Astrocyte (in vitro differentiated cells and primary cell): ENCODE measurements at regions not wholly inside any gene's neighbourhood (a gene's known extent, or its start where the extent isn't known, plus 50 kb on each side); places are given as distances from the start of the nearest gene placed in this dataset.

Experiments
- DNase-seq: peaks from one replicate; pipeline ENCODE4 v3.0.0-alpha.2; 2010; ENCODE audit warnings: low read depth
- FAIRE-seq: peaks from 2 replicates; lab custom pipeline; 2011; peaks lifted over from hg19 to GRCh38; lab: Jason Lieb, UNC
- H2AFZ ChIP-seq: 2 replicates; pipeline ENCODE4 v1.6.0; 2012; ENCODE audit warnings: low read depth, low read length, inconsistent platforms
- H3K27ac ChIP-seq: 2 replicates; pipeline ENCODE4 v1.5.1; 2011; ENCODE audit warnings: low read depth, low read length, inconsistent platforms
- H3K27me3 ChIP-seq: 2 replicates; pipeline ENCODE4 v1.6.0; 2011; ENCODE audit warnings: low read length, inconsistent platforms; ENCODE audit not compliant: insufficient read depth
- H3K36me3 ChIP-seq: 2 replicates; pipeline ENCODE4 v1.5.1; 2011; ENCODE audit warnings: low read length, inconsistent platforms; ENCODE audit not compliant: insufficient read depth
- H3K4me1 ChIP-seq: 2 replicates; pipeline ENCODE4 v1.5.1; 2011; ENCODE audit warnings: low read length, inconsistent platforms; ENCODE audit not compliant: insufficient read depth
- H3K4me2 ChIP-seq: 2 replicates; pipeline ENCODE4 v1.6.0; 2012; ENCODE audit warnings: low read length, inconsistent platforms
- H3K4me3 ChIP-seq: 2 replicates; pipeline ENCODE4 v1.5.1; 2011; ENCODE audit warnings: low read depth, mild to moderate bottlenecking, low read length, inconsistent platforms; ENCODE audit not compliant: insufficient read depth
- H3K79me2 ChIP-seq: 2 replicates; pipeline ENCODE4 v1.6.0; 2012; ENCODE audit warnings: mild to moderate bottlenecking, low read length, inconsistent platforms; ENCODE audit not compliant: insufficient read depth
- H3K9ac ChIP-seq: 2 replicates; pipeline ENCODE4 v1.6.0; 2012; ENCODE audit warnings: mild to moderate bottlenecking, low read length, inconsistent platforms
- H3K9me3 ChIP-seq: 2 replicates; pipeline ENCODE4 v1.5.1; 2012; ENCODE audit warnings: low read depth, mild to moderate bottlenecking, low read length, inconsistent platforms; ENCODE audit not compliant: insufficient read depth
- H4K20me1 ChIP-seq: 2 replicates; pipeline ENCODE4 v1.6.0; 2012; ENCODE audit warnings: low read length, inconsistent platforms; ENCODE audit not compliant: insufficient read depth
- H3K27ac Mint-ChIP-seq: one replicate; pipeline ENCODE4 v1.8.0; 2021; ENCODE audit warnings: mild to moderate bottlenecking, mixed read lengths; ENCODE audit not compliant: unreplicated experiment
- H3K27me3 Mint-ChIP-seq: one replicate; pipeline ENCODE4 v1.8.0; 2021; ENCODE audit warnings: low read depth, mixed read lengths; ENCODE audit not compliant: unreplicated experiment
- H3K36me3 Mint-ChIP-seq: one replicate; pipeline ENCODE4 v1.8.0; 2021; ENCODE audit warnings: low read depth, mixed read lengths; ENCODE audit not compliant: unreplicated experiment
- H3K4me1 Mint-ChIP-seq: one replicate; pipeline ENCODE4 v1.8.0; 2021; ENCODE audit warnings: low read depth, mixed read lengths; ENCODE audit not compliant: unreplicated experiment
- H3K4me3 Mint-ChIP-seq: one replicate; pipeline ENCODE4 v1.8.0; 2021; ENCODE audit warnings: mild to moderate bottlenecking, moderate library complexity, mixed read lengths; ENCODE audit not compliant: unreplicated experiment
- H3K9me3 Mint-ChIP-seq: one replicate; pipeline ENCODE4 v1.8.0; 2021; ENCODE audit warnings: mild to moderate bottlenecking, mixed read lengths; ENCODE audit not compliant: unreplicated experiment
- EZH2 ChIP-seq: IDR thresholded peaks from 2 replicates; pipeline ENCODE4 v1.6.1; 2012; ENCODE audit warnings: mild to moderate bottlenecking, low read length, inconsistent platforms; ENCODE audit not compliant: insufficient read depth
- TF ChIP-seq, protein P1 (sequence below): IDR thresholded peaks from 2 replicates; pipeline ENCODE4 v1.5.1; 2011; ENCODE audit warnings: low read depth, mild to moderate bottlenecking, inconsistent platforms, low read length, moderate library complexity; ENCODE audit not compliant: insufficient read depth

DNA sequence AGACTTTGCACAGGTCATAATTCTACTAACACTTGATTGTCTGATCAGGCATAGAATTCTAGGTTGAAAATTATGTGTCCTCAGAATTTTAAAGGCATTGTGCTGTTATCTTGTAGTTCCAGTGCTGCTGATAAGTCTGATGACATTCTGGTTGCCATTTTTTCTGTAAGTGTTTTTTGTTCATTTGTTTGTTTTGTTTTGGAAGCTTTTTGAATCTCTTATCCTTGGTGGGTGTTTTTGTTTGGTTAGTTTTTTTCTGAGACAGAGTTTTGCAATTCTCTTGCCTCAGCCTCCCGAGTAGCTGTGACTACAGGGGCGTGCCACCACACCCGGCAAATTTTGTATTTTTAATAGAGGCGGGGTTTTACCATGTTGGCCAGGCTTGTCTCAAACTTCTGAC lies 178.9 kb downstream of the CCDC71L start:
- no peak overlapping the region for H3K4me3 ChIP-seq
- Mint-ChIP-seq H3K36me3 (no peaks in the 10 kb centered on the region), H3K9me3 (no peaks in the 10 kb centered on the region), H3K4me1 (peaks cover 16% of the 10 kb centered on the region), H3K4me3 (no peak overlapping the region), H3K27me3 (peaks cover 3% of the 10 kb centered on the region), H3K27ac (no peak overlapping the region)
- no peaks in the 10 kb centered on the region for H3K79me2 ChIP-seq
- no peak overlapping the region for H3K4me2 ChIP-seq
- H4K20me1 ChIP-seq: no peaks in the 10 kb centered on the region
- DNase-seq (no peak), FAIRE-seq (no peak)
- TF ChIP-seq EZH2: no peak
- TF ChIP-seq, protein P1, sequence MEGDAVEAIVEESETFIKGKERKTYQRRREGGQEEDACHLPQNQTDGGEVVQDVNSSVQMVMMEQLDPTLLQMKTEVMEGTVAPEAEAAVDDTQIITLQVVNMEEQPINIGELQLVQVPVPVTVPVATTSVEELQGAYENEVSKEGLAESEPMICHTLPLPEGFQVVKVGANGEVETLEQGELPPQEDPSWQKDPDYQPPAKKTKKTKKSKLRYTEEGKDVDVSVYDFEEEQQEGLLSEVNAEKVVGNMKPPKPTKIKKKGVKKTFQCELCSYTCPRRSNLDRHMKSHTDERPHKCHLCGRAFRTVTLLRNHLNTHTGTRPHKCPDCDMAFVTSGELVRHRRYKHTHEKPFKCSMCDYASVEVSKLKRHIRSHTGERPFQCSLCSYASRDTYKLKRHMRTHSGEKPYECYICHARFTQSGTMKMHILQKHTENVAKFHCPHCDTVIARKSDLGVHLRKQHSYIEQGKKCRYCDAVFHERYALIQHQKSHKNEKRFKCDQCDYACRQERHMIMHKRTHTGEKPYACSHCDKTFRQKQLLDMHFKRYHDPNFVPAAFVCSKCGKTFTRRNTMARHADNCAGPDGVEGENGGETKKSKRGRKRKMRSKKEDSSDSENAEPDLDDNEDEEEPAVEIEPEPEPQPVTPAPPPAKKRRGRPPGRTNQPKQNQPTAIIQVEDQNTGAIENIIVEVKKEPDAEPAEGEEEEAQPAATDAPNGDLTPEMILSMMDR: no peak
- H3K9me3 ChIP-seq: no peaks in the 10 kb centered on the region
- no peaks in the 10 kb centered on the region for H3K27me3 ChIP-seq
- no peak overlapping the region for H3K9ac ChIP-seq
- no peak overlapping the region for H3K27ac ChIP-seq
- H3K36me3 ChIP-seq: no peaks in the 10 kb centered on the region
- no peak overlapping the region for H2AFZ ChIP-seq
- peaks cover 20% of the 10 kb centered on the region for H3K4me1 ChIP-seq

DNA sequence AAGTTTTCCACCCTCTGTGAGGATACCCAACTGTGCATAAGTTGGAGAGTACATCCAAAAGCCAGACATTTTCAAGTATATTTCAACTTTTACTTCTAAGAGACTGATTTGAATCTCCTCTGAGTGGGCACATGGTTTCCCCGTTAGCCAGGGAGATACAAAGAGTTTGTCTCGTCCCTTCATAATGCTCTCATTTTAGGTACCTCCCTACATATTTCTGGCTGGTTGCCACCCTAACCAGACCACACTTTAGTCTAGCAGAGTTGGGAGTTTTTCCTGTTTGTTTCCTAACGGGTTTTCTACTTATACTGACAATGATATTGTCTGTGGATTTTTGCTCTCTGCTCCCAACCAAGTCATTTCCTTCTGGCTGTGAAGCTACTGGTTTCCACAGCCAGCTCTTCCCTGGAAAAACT lies 180.3 kb downstream of the CCDC71L start:
- Histone ChIP-seq H3K27me3 (no peaks in the 10 kb centered on the region), H3K4me3 (no peak overlapping the region), H3K27ac (no peak overlapping the region), H4K20me1 (no peaks in the 10 kb centered on the region), H2AFZ (no peak overlapping the region), H3K9me3 (no peaks in the 10 kb centered on the region), H3K9ac (no peak overlapping the region), H3K79me2 (no peaks in the 10 kb centered on the region), H3K36me3 (no peaks in the 10 kb centered on the region), H3K4me2 (no peak overlapping the region), H3K4me1 (peaks cover 6% of the 10 kb centered on the region)
- Mint-ChIP-seq H3K9me3 (no peaks in the 10 kb centered on the region), H3K4me3 (no peak overlapping the region), H3K36me3 (no peaks in the 10 kb centered on the region), H3K27ac (no peak overlapping the region), H3K4me1 (peaks cover 9% of the 10 kb centered on the region), H3K27me3 (no peaks in the 10 kb centered on the region)
- TF ChIP-seq, protein P1: no peak
- no peak for TF ChIP-seq EZH2
- no peak for FAIRE-seq
- no peak for DNase-seq

DNA sequence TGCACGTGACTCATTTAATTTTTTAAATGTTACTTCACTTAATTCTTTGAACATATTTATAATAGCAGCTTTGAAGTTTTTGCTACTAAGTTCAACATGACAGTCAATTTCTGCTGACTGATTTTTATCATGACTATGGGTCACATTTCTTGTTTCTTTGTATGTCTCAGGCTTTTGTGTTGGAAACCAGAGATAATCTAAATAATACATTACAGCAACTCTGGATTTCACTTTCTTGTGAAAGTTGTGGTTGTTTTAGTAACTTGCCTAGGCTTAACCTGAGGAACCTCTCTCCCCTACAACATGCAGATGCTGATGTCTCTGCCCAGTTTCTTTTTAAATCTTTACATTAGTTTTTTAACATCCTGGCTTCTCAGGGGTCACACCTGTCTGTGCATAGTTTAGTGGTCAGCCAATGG lies 180.8 kb downstream of the CCDC71L start:
- H3K4me2 ChIP-seq: no peak overlapping the region
- FAIRE-seq (no peak), DNase-seq (no peak)
- Mint-ChIP-seq H3K27me3 (no peaks in the 10 kb centered on the region), H3K4me1 (peaks cover 4% of the 10 kb centered on the region), H3K27ac (no peak overlapping the region), H3K9me3 (no peaks in the 10 kb centered on the region), H3K4me3 (no peak overlapping the region), H3K36me3 (no peaks in the 10 kb centered on the region)
- no peak overlapping the region for H3K4me3 ChIP-seq
- no peak overlapping the region for H3K9ac ChIP-seq
- no peaks in the 10 kb centered on the region for H3K36me3 ChIP-seq
- no peak for TF ChIP-seq EZH2
- TF ChIP-seq, protein P1: no peak
- no peak overlapping the region for H3K27ac ChIP-seq
- H3K4me1 ChIP-seq: peaks cover 1% of the 10 kb centered on the region
- no peaks in the 10 kb centered on the region for H3K27me3 ChIP-seq
- no peak overlapping the region for H2AFZ ChIP-seq
- H4K20me1 ChIP-seq: no peaks in the 10 kb centered on the region
- no peaks in the 10 kb centered on the region for H3K79me2 ChIP-seq
- no peaks in the 10 kb centered on the region for H3K9me3 ChIP-seq
